ENCODE measurements at regions not wholly inside any gene's neighbourhood (a gene's known extent, or its start where the extent isn't known, plus 50 kb on each side); places are given as distances from the start of the nearest gene placed in this dataset.

DNA sequence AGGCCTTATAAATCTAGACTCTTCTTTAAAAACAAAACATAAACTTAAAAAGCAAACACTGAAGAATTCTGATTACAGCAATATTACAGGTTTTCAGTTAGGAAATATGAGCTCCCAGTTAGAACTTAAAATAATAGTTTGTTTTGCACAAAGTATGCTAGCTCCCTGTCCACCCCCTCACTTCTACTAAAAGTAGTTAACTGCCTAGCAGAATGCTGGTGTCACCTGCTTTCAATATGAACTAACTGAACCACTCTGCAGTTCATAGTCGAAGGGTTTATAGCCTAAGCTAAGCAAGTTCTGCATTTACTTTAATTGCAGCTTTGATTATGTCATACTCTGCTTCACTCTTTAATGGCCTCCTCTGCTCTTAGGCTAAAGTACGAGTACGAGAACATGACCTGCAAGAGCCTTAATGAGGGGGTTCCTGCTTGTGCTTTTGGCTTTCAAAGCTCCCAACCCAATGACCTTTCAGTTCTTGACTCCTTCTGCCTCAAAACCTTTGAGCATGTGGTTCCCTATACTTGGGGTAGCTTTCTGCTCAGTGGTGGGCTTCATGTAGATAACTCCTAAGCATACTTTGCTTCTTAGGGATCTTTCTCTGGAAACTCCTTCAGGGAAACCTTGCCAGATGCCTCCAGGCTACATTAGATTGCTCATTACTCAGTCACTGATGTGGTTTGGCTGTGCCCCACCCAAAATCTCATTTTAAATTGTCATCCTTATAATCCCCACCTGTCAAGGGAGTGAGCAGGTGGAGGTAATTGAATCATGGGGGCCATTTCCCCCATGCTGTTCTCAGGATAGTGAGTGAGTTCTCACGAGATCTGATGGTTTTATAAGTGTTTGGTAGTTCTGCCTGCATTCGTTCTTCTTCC is 278.9 kb upstream of the ARGLU1 start:
- Histone ChIP-seq H3K36me3 (replicated peaks; ENCODE audit: control insufficient read depth, insufficient read depth, low read length) (no peaks in the 10 kb centered on the region), H3K27me3 (ENCODE audit: control insufficient read depth, insufficient read depth, low read length) (no peaks in the 10 kb centered on the region), H3K4me3 (ENCODE audit: insufficient read depth, low read depth, low read length) (no peak overlapping the region)
- no peak for DNase-seq

GRCh38 chr13:106836186-106836802 is 268.4 kb upstream of the ARGLU1 start:
- DNase-seq: no peak
- Histone ChIP-seq H3K4me3 (ENCODE audit: insufficient read depth, low read depth, low read length) (no peak overlapping the region), H3K36me3 (replicated peaks; ENCODE audit: control insufficient read depth, insufficient read depth, low read length) (no peaks in the 10 kb centered on the region), H3K27me3 (ENCODE audit: control insufficient read depth, insufficient read depth, low read length) (no peaks in the 10 kb centered on the region)

- Histone ChIP-seq H3K27me3 (ENCODE audit: control insufficient read depth, insufficient read depth, low read length) (no peaks in the 10 kb centered on the region), H3K36me3 (replicated peaks; ENCODE audit: control insufficient read depth, insufficient read depth, low read length) (no peaks in the 10 kb centered on the region), H3K4me3 (ENCODE audit: insufficient read depth, low read depth, low read length) (no peak overlapping the region)
- DNase-seq: no peak
Measured at GRCh38 chr13:106835477-106835876, 267.5 kb upstream of the ARGLU1 start.

- no peak for DNase-seq
- H3K36me3 ChIP-seq (replicated peaks; ENCODE audit: control insufficient read depth, insufficient read depth, low read length): no peaks in the 10 kb centered on the region
- no peaks in the 10 kb centered on the region for H3K27me3 ChIP-seq (ENCODE audit: control insufficient read depth, insufficient read depth, low read length)
- no peak overlapping the region for H3K4me3 ChIP-seq (ENCODE audit: insufficient read depth, low read depth, low read length)
Measured at GRCh38 chr13:106821979-106822378, 254.0 kb upstream of the ARGLU1 start.

GRCh38 chr13:106819413-106820180 is 251.7 kb upstream of the ARGLU1 start:
- no peak for DNase-seq
- no peaks in the 10 kb centered on the region for H3K36me3 ChIP-seq (replicated peaks; ENCODE audit: control insufficient read depth, insufficient read depth, low read length)
- no peak overlapping the region for H3K4me3 ChIP-seq (ENCODE audit: insufficient read depth, low read depth, low read length)
- H3K27me3 ChIP-seq (ENCODE audit: control insufficient read depth, insufficient read depth, low read length): no peaks in the 10 kb centered on the region

DNA sequence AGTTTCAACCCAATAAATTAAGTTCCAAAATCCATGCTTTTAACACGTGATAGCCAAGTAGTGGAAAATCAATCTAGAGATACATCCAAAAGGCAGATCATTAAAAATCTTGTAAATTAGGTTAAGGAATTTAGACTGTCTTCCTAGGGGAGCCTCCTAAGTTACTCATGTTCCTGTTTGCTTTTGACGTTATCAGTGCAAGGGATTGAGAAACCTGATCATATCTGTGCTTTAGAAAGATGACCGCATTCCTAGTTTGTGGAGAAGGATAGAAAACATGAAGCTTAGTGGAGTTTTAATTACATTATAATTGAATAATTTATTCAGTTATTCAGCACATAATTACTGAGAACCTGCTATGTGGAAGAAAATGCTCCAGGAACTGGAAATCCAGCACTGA is 251.0 kb upstream of the ARGLU1 start:
- Histone ChIP-seq H3K4me3 (ENCODE audit: insufficient read depth, low read depth, low read length) (no peak overlapping the region), H3K27me3 (ENCODE audit: control insufficient read depth, insufficient read depth, low read length) (no peaks in the 10 kb centered on the region), H3K36me3 (replicated peaks; ENCODE audit: control insufficient read depth, insufficient read depth, low read length) (no peaks in the 10 kb centered on the region)
- DNase-seq: no peak

DNA sequence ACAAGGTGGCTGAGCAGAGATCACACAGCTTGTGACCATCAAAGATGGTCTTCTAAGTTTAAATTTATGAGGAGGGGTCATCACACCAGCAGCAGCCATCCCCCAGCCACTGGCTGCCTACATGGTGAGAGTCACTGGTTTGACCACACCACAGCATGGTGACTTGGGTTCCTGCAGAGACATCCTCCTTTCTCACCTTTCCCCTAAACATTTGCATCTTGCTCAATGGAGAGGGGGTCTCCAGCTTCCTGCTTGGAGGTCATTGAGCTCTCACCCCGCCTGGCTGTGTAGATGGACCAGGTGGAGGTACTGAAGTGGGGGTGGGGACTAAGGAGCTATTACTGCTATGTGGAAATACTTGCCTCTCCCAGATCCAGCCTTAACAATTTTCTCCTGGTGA is 247.6 kb upstream of the ARGLU1 start:
- peak; percentile 64 for DNase-seq
- Histone ChIP-seq H3K4me3 (ENCODE audit: insufficient read depth, low read depth, low read length) (no peak overlapping the region), H3K36me3 (replicated peaks; ENCODE audit: control insufficient read depth, insufficient read depth, low read length) (no peaks in the 10 kb centered on the region), H3K27me3 (ENCODE audit: control insufficient read depth, insufficient read depth, low read length) (no peaks in the 10 kb centered on the region)

- Histone ChIP-seq H3K4me3 (ENCODE audit: insufficient read depth, low read depth, low read length) (no peak overlapping the region), H3K27me3 (ENCODE audit: control insufficient read depth, insufficient read depth, low read length) (no peaks in the 10 kb centered on the region), H3K36me3 (replicated peaks; ENCODE audit: control insufficient read depth, insufficient read depth, low read length) (no peaks in the 10 kb centered on the region)
- no peak for DNase-seq
Measured at GRCh38 chr13:106814463-106814862, 246.5 kb upstream of the ARGLU1 start.

- DNase-seq: no peak
- H3K27me3 ChIP-seq (ENCODE audit: control insufficient read depth, insufficient read depth, low read length): no peaks in the 10 kb centered on the region
- no peak overlapping the region for H3K4me3 ChIP-seq (ENCODE audit: insufficient read depth, low read depth, low read length)
- H3K36me3 ChIP-seq (replicated peaks; ENCODE audit: control insufficient read depth, insufficient read depth, low read length): no peaks in the 10 kb centered on the region
Measured at GRCh38 chr13:106810069-106810468, 242.1 kb upstream of the ARGLU1 start.

DNA sequence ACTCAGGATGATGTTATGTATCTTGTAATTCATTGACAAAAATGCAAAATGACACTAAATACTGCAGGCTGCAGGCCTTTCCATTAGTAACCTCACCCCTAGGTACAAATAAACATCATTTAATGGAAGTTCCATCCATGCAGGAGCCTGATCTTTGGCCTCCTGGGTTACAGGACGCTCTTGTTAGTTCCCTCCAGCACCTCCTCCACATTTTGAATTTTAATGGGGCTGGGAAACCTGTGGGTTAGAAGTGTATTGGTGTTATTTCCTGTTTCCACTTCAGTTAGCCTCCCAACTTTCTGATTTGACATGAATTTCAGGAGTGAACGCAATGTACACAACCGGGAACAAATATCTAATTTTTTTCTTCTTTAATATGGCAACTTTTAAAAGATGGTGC is 237.1 kb upstream of the ARGLU1 start:
- H3K27me3 ChIP-seq (ENCODE audit: control insufficient read depth, insufficient read depth, low read length): no peaks in the 10 kb centered on the region; the same call in 1 of the 2 replicates
- DNase-seq: no peak
- H3K4me3 ChIP-seq (ENCODE audit: insufficient read depth, low read depth, low read length): no peak overlapping the region
- H3K36me3 ChIP-seq (replicated peaks; ENCODE audit: control insufficient read depth, insufficient read depth, low read length): no peaks in the 10 kb centered on the region

- Histone ChIP-seq H3K27me3 (ENCODE audit: control insufficient read depth, insufficient read depth, low read length) (peaks cover 8% of the 10 kb centered on the region), H3K36me3 (replicated peaks; ENCODE audit: control insufficient read depth, insufficient read depth, low read length) (no peaks in the 10 kb centered on the region), H3K4me3 (ENCODE audit: insufficient read depth, low read depth, low read length) (no peak overlapping the region)
- DNase-seq: no peak
Measured at GRCh38 chr13:106802917-106803316, 235.0 kb upstream of the ARGLU1 start.

DNA sequence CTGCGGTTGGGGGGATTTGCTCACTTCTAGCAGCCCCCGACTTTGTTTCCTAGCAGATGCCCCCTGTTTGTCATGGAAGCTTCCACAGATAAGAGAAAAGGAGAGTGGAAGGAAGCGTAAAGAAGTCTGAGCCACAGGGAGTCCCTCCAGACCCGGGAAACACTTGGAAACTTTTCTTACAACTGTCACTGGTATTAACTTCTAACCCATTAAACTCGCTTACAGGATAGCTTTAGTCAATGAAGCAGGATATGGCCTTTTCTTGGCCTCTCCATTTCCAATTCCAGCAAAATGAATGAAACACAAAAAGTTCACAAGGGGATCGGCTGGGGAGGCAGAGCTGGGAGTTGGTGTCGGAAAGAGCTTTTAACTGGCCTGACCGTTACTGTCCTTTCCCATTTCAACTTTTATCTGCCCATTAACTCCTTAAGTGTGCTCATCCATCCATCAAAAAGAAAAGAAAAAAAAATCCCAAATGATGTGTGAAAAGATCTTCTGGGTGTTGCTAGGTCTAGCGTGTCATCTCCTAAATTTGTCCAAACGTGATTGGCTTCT is 231.9 kb upstream of the ARGLU1 start:
- Histone ChIP-seq H3K4me3 (ENCODE audit: insufficient read depth, low read depth, low read length) (no peak overlapping the region), H3K27me3 (ENCODE audit: control insufficient read depth, insufficient read depth, low read length) (peaks cover 11% of the 10 kb centered on the region), H3K36me3 (replicated peaks; ENCODE audit: control insufficient read depth, insufficient read depth, low read length) (no peaks in the 10 kb centered on the region)
- DNase-seq: no peak

DNA sequence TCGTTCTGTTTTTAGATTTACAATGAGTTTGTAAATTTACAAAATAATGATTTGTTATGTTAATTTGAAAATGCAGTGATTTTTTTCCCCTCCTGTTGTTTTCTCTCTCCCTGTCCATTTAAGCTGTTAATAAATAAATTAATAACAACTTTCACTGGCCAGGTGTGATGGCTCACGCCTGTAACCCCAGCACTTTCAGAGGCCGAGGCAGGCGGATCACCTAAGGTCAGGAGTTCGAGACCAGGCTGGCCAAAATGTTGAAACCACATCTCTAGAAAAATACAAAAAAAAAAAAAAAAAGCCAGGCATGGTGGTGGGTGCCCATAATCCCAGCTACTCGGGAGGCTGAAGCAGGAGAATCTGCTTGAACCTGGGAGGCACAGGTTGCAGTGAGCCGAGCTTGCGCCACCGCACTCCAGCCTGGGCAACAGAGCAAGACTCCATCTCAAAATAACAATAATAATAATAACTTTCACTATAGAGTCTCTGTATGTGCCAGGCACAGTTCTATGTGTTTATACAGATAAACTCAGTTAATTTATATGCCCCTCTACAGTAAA is 229.2 kb upstream of the ARGLU1 start:
- no peak for DNase-seq

GRCh38 chr13:106796280-106797047 is 228.5 kb upstream of the ARGLU1 start:
- Histone ChIP-seq H3K36me3 (replicated peaks; ENCODE audit: control insufficient read depth, insufficient read depth, low read length) (no peaks in the 10 kb centered on the region), H3K4me3 (ENCODE audit: insufficient read depth, low read depth, low read length) (no peak overlapping the region), H3K27me3 (ENCODE audit: control insufficient read depth, insufficient read depth, low read length) (peaks cover 11% of the 10 kb centered on the region)
- peak; percentile 54 for DNase-seq

More for the DNA sequence above, 229.2 kb upstream of the ARGLU1 start:
- H3K4me3 ChIP-seq (ENCODE audit: insufficient read depth, low read depth, low read length): no peak overlapping the region
- H3K36me3 ChIP-seq (replicated peaks; ENCODE audit: control insufficient read depth, insufficient read depth, low read length): no peaks in the 10 kb centered on the region
- peaks cover 11% of the 10 kb centered on the region for H3K27me3 ChIP-seq (ENCODE audit: control insufficient read depth, insufficient read depth, low read length)

Measured in H7 (cell line).